HCT116 (cell line): ENCODE measurements at regions not wholly inside any gene's neighbourhood (a gene's known extent, or its start where the extent isn't known, plus 50 kb on each side); places are given as distances from the start of the nearest gene placed in this dataset.

Experiments used
- ATAC-seq: fragments of 200-7000 bp; cut with Tn5 transposase; 2 replicates; pipeline ENCODE4 v1.9.1; 2020; ENCODE audit warnings: mild to moderate bottlenecking, moderate library complexity
- BruUV-seq: library from RNA; stranded (reverse); fragments of 400-500 nt; replicated peaks from 2 replicates; lab custom pipeline; 2021; lab: Mats Ljungman, UMichigan
- CTCF ChIA-PET: fragments of 300-600 bp; sonication (Branson Sonifier 250); formaldehyde crosslinking; loops from one replicate; lab custom pipeline; 2021; ENCODE audit warnings: antibody characterized with exemption; lab: Charles Lee
- POLR2A ChIA-PET: fragments of 300-600, 350-600 bp; sonication (Branson Sonifier 250); formaldehyde crosslinking; loops from one replicate; lab custom pipeline; 2021; ENCODE audit warnings: antibody characterized with exemption; lab: Charles Lee
- RAD21 ChIA-PET, 2 experiments: fragments of 300-600 bp; sonication (Branson Sonifier 250); formaldehyde crosslinking; loops; one replicate each; lab custom pipeline; 2023; ENCODE audit warnings: low total read pairs in 2 of 2; ENCODE audit not compliant: uncharacterized antibody in 2 of 2, unreplicated experiment in 2 of 2, low non-redundant PET in 1 of 2; lab: Charles Lee
- DNase-seq: peaks from one replicate; pipeline ENCODE4 v3.0.0-alpha.2; 2010; ENCODE audit warnings: low read depth, low spot score
- H2AFZ ChIP-seq: fragments of 200-600 bp; shearing (Covaris generic), sonication (generic); 2 replicates; pipeline ENCODE4 v1.6.1; 2017; ENCODE audit warnings: low read depth, mixed run types, mixed read lengths, antibody characterized with exemption, low read length; ENCODE audit not compliant: poor library complexity, severe bottlenecking
- H3K27ac ChIP-seq: 2 replicates; pipeline ENCODE4 v1.5.1; 2012; ENCODE audit warnings: low read depth, low read length
- H3K27me3 ChIP-seq: fragments of 200-600 bp; sonication (generic); 2 replicates; pipeline ENCODE4 v1.6.1; 2016; ENCODE audit warnings: mixed run types, low read length, mixed read lengths; ENCODE audit not compliant: insufficient read depth
- H3K36me3 ChIP-seq, 2 experiments: fragments of 200-500 bp in 1 of 2; fragments of 200-600 bp in 1 of 2; sonication (Bioruptor generic) in 1 of 2; sonication (generic) in 1 of 2; 2 replicates each; pipeline versions ENCODE4 v1.5.1 to v1.6.1; 2014 to 2016; ENCODE audit warnings: low read length in 2 of 2, inconsistent platforms in 1 of 2, mixed read lengths in 1 of 2, mixed run types in 1 of 2; ENCODE audit not compliant: insufficient read depth in 2 of 2, control insufficient read depth in 1 of 2
- H3K4me1 ChIP-seq, 2 experiments: fragments of 200-600 bp in 1 of 2; sonication (generic) in 1 of 2; 2 replicates each; pipeline versions ENCODE4 v1.5.1 to v1.6.1; 2012 to 2017; ENCODE audit warnings: low read length in 2 of 2, inconsistent platforms in 1 of 2, mild to moderate bottlenecking in 1 of 2, mixed read lengths in 1 of 2, mixed run types in 1 of 2, moderate library complexity in 1 of 2; ENCODE audit not compliant: insufficient read depth in 2 of 2, control insufficient read depth in 1 of 2
- H3K4me2 ChIP-seq: fragments of 200-600 bp; sonication (generic); 2 replicates; pipeline ENCODE4 v1.6.1; 2017; ENCODE audit warnings: mixed run types, low read length, mixed read lengths
- H3K4me3 ChIP-seq, 2 experiments: fragments of 200-600 bp in 1 of 2; sonication (generic) in 1 of 2; replicated peaks in 1 of 2; 2 replicates each; pipeline ENCODE4 v1.5.1; 2011 to 2016; ENCODE audit warnings: low read length in 2 of 2, control low read depth in 1 of 2, low read depth in 1 of 2, mild to moderate bottlenecking in 1 of 2, mixed read lengths in 1 of 2, mixed run types in 1 of 2
- H3K79me2 ChIP-seq: fragments of 200-600 bp; sonication (generic); 2 replicates; pipeline ENCODE4 v1.6.1; 2017; ENCODE audit warnings: mild to moderate bottlenecking, mixed run types, low read length, moderate library complexity, mixed read lengths; ENCODE audit not compliant: insufficient read depth
- H3K9ac ChIP-seq: fragments of 200-600 bp; sonication (generic); 2 replicates; pipeline ENCODE4 v1.6.1; 2016; ENCODE audit warnings: low read length, mixed read lengths
- H3K9me2 ChIP-seq: fragments of 200-600 bp; sonication (generic), shearing (Covaris generic); 2 replicates; pipeline ENCODE4 v1.6.1; 2017; ENCODE audit warnings: mixed run types, mild to moderate bottlenecking, moderate library complexity; ENCODE audit not compliant: insufficient read depth
- H3K9me3 ChIP-seq, 2 experiments: fragments of 200-500 bp in 1 of 2; fragments of 200-600 bp in 1 of 2; sonication (Bioruptor generic) in 1 of 2; sonication (generic) in 1 of 2; 2 replicates each; pipeline ENCODE4 v1.6.1; 2014 to 2017; ENCODE audit warnings: low read length in 2 of 2, mixed read lengths in 2 of 2, inconsistent platforms in 1 of 2, low read depth in 1 of 2, mild to moderate bottlenecking in 1 of 2, mixed run types in 1 of 2, moderate library complexity in 1 of 2; ENCODE audit not compliant: control insufficient read depth in 1 of 2, insufficient read depth in 1 of 2
- H4K20me1 ChIP-seq: fragments of 200-600 bp; sonication (generic), shearing (Covaris generic); 2 replicates; pipeline ENCODE4 v1.6.1; 2017; ENCODE audit warnings: mixed run types, mild to moderate bottlenecking, moderate library complexity; ENCODE audit not compliant: insufficient read depth
- ATF3 ChIP-seq: IDR thresholded peaks from 2 replicates; pipeline ENCODE4 v1.6.1; 2012
- CBX3 ChIP-seq: IDR thresholded peaks from 2 replicates; pipeline ENCODE4 v1.6.1; 2012; ENCODE audit warnings: low read depth
- CEBPB ChIP-seq: IDR thresholded peaks from 2 replicates; pipeline ENCODE4 v1.6.1; 2012; ENCODE audit warnings: low read depth
- CTCF ChIP-seq, 3 experiments: fragments of 200-600 bp in 1 of 3; sonication (generic) in 1 of 3; IDR thresholded peaks in 2 of 3; conservative IDR thresholded peaks in 1 of 3; 2 replicates each; pipeline ENCODE4 v1.5.1; 2012 to 2017; ENCODE audit warnings: low read depth in 2 of 3, low read length in 2 of 3, antibody characterized with exemption in 1 of 3, borderline replicate concordance in 1 of 3, control low read depth in 1 of 3, mild to moderate bottlenecking in 1 of 3, mixed read lengths in 1 of 3, mixed run types in 1 of 3, moderate library complexity in 1 of 3; ENCODE audit not compliant: insufficient read depth in 1 of 3
- POLR2AphosphoS5 ChIP-seq: IDR thresholded peaks from 2 replicates; pipeline ENCODE4 v1.6.1; 2011; ENCODE audit warnings: mild to moderate bottlenecking, low read depth, low read length, moderate library complexity
- RAD21 ChIP-seq: IDR thresholded peaks from 2 replicates; pipeline ENCODE4 v1.6.1; 2012; ENCODE audit warnings: low read depth, mild to moderate bottlenecking
- TCF7L2 ChIP-seq: IDR thresholded peaks from 2 replicates; pipeline ENCODE4 v1.7.0; 2011; ENCODE audit warnings: borderline replicate concordance, inconsistent platforms; ENCODE audit not compliant: insufficient read depth, insufficient read length; ENCODE audit errors: extremely low read depth
- ZFX ChIP-seq: fragments of 450-650 bp; IDR thresholded peaks from 2 replicates; pipeline ENCODE4 v1.6.1; 2017
- intact Hi-C: fragments of 100-400 bp; cut with micrococcal nuclease; formaldehyde crosslinking; loops from 2 replicates; pipeline ENCODE4 v1.10.0; 2022
- TF ChIP-seq, protein P1 (sequence below): IDR thresholded peaks from 2 replicates; pipeline ENCODE4 v1.6.1; 2011; ENCODE audit warnings: mild to moderate bottlenecking, low read length, moderate library complexity; ENCODE audit not compliant: insufficient replicate concordance; ENCODE audit errors: extremely low read depth

- Histone ChIP-seq H3K27ac (no peak overlapping the region), H3K4me1 (no peaks in the 10 kb centered on the region), H3K36me3 (no peaks in the 10 kb centered on the region), H3K4me2 (no peak overlapping the region), H3K79me2 (no peaks in the 10 kb centered on the region), H3K9ac (no peak overlapping the region), H4K20me1 (no peaks in the 10 kb centered on the region), H2AFZ (no peak overlapping the region), H3K9me3 (no peaks in the 10 kb centered on the region)
- CTCF ChIA-PET, result no interaction called here
- RAD21 ChIA-PET, result no interaction called here
- POLR2A ChIA-PET, result no interaction called here
- no TSS peak for BruUV-seq
- intact Hi-C loops, result no loop called here
- DNase-seq, result no peak
- TF ChIP-seq CBX3 (no peak), ATF3 (no peak), CTCF (IDR thresholded peaks at IDR 0.05 in 2 of 3, conservative IDR thresholded peaks at IDR 0.05 in 1 of 3; ENCODE audit: borderline replicate concordance in 1 of 3, insufficient read depth in 1 of 3, low read depth in 2 of 3, low read length in 2 of 3) (no peak), ZFX (no peak), TCF7L2 (no peak), CEBPB (no peak), RAD21 (no peak), POLR2AphosphoS5 (no peak)
- TF ChIP-seq, protein P1, sequence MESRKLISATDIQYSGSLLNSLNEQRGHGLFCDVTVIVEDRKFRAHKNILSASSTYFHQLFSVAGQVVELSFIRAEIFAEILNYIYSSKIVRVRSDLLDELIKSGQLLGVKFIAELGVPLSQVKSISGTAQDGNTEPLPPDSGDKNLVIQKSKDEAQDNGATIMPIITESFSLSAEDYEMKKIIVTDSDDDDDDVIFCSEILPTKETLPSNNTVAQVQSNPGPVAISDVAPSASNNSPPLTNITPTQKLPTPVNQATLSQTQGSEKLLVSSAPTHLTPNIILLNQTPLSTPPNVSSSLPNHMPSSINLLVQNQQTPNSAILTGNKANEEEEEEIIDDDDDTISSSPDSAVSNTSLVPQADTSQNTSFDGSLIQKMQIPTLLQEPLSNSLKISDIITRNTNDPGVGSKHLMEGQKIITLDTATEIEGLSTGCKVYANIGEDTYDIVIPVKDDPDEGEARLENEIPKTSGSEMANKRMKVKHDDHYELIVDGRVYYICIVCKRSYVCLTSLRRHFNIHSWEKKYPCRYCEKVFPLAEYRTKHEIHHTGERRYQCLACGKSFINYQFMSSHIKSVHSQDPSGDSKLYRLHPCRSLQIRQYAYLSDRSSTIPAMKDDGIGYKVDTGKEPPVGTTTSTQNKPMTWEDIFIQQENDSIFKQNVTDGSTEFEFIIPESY, result no peak
- TF ChIP-seq, all 23 proteins: peak for 0
- H3K4me3 ChIP-seq, result no peak overlapping the region
- H3K27me3 ChIP-seq, result no peaks in the 10 kb centered on the region
- ATAC-seq, result no peak
- H3K9me2 ChIP-seq, result no peaks in the 10 kb centered on the region
Observed at GRCh38 chr6:21826023-21826422, 232.5 kb downstream of the SOX4 start.
